HepG2 (cell line): ENCODE measurements at regions not wholly inside any gene's neighbourhood (a gene's known extent, or its start where the extent isn't known, plus 50 kb on each side); places are given as distances from the start of the nearest gene placed in this dataset.

Source experiments
- ATAC-seq: fragments of 200-7000 bp; cut with Tn5 transposase; 3 replicates; pipeline ENCODE4 v1.9.1; 2020; ENCODE audit warnings: mild to moderate bottlenecking, moderate library complexity
- BruUV-seq: library from RNA; stranded (reverse); fragments of 400-500 nt; replicated peaks from 2 replicates; lab custom pipeline; 2021; lab: Mats Ljungman, UMichigan
- CTCF ChIA-PET: fragments of 300-600 bp; formaldehyde crosslinking; extraction: SDS; loops from one replicate; lab custom pipeline; 2021; ENCODE audit warnings: low total read pairs, inconsistent platforms, low intra/inter-chr PET ratio; lab: Yijun Ruan, JAX
- POLR2A ChIA-PET: fragments of 350-600 bp; sonication (Branson Sonifier 250); formaldehyde crosslinking; loops from one replicate; lab custom pipeline; 2020; ENCODE audit warnings: antibody characterized with exemption, inconsistent platforms; lab: Yijun Ruan, JAX
- DNase-seq: peaks from one replicate; pipeline ENCODE4 v3.0.0-alpha.2; 2015; ENCODE audit warnings: low spot score
- FAIRE-seq: peaks from 3 replicates; lab custom pipeline; 2011; peaks lifted over from hg19 to GRCh38; lab: Jason Lieb, UNC
- H2AFZ ChIP-seq: one replicate; pipeline ENCODE4 v1.6.1; 2011; ENCODE audit warnings: low read length, inconsistent platforms
- H3K27ac ChIP-seq: fragments of 300-600 bp; 3 replicates; pipeline ENCODE4 v1.8.0; 2011; ENCODE audit warnings: mixed run types, mild to moderate bottlenecking, mixed read lengths, low read length, inconsistent platforms; ENCODE audit not compliant: insufficient read depth; ENCODE audit errors: extremely low read length
- H3K27me3 ChIP-seq, 2 experiments: fragments of 200-600 bp in 1 of 2; 2 replicates in 1 of 2; 3 replicates in 1 of 2; pipeline versions ENCODE4 v1.6.0 to v1.8.0; 2011; ENCODE audit warnings: low read length in 2 of 2, mild to moderate bottlenecking in 2 of 2, moderate library complexity in 2 of 2, inconsistent platforms in 1 of 2; ENCODE audit not compliant: insufficient read depth in 2 of 2, control insufficient read depth in 1 of 2
- H3K36me3 ChIP-seq, 2 experiments: fragments of 200-600 bp in 1 of 2; replicated peaks in 1 of 2; 2 replicates in 1 of 2; 3 replicates in 1 of 2; pipeline versions ENCODE4 v1.5.1 to v1.8.0; 2011; ENCODE audit warnings: low read length in 2 of 2, inconsistent platforms in 1 of 2; ENCODE audit not compliant: insufficient read depth in 2 of 2, control insufficient read depth in 1 of 2
- H3K4me1 ChIP-seq: 2 replicates; pipeline ENCODE4 v1.5.1; 2012; ENCODE audit warnings: low read length, inconsistent platforms; ENCODE audit not compliant: insufficient read depth
- H3K4me2 ChIP-seq: 2 replicates; pipeline ENCODE4 v1.6.0; 2011; ENCODE audit warnings: low read depth, low read length, inconsistent platforms
- H3K4me3 ChIP-seq, 3 experiments: fragments of 200-600 bp in 1 of 3; sonication (generic), shearing (Covaris generic) in 1 of 3; replicated peaks in 1 of 3; 2 replicates each; pipeline ENCODE4 v1.5.1; 2011 to 2016; ENCODE audit warnings: low read length in 3 of 3, inconsistent platforms in 2 of 3, low read depth in 2 of 3, mild to moderate bottlenecking in 2 of 3, control low read depth in 1 of 3, mixed read lengths in 1 of 3; ENCODE audit not compliant: insufficient read depth in 1 of 3
- H3K79me2 ChIP-seq: one replicate; pipeline ENCODE4 v1.6.1; 2011; ENCODE audit warnings: low read length, inconsistent platforms; ENCODE audit not compliant: insufficient read depth
- H3K9ac ChIP-seq: 2 replicates; pipeline ENCODE4 v1.6.0; 2011; ENCODE audit warnings: mild to moderate bottlenecking, low read depth, low read length, inconsistent platforms; ENCODE audit not compliant: insufficient read depth
- H3K9me3 ChIP-seq: 2 replicates; pipeline ENCODE4 v1.5.1; 2012; ENCODE audit warnings: mild to moderate bottlenecking, low read length
- H4K20me1 ChIP-seq: 2 replicates; pipeline ENCODE4 v1.6.0; 2011; ENCODE audit warnings: inconsistent platforms, mild to moderate bottlenecking, low read length, moderate library complexity; ENCODE audit not compliant: insufficient read depth
- ATF4 ChIP-seq, 2 experiments: fragments of 450-650 bp in 1 of 2; sonication (generic) in 1 of 2; formaldehyde crosslinking; IDR thresholded peaks; 2 replicates each; pipeline versions ENCODE4 v1.5.0 to v1.8.0; 2020 to 2022; ENCODE audit warnings: mild to moderate bottlenecking in 1 of 2, missing genetic modification reagents in 1 of 2
- GTF2F1 ChIP-seq: fragments of 150-350 bp; IDR thresholded peaks from 2 replicates; pipeline ENCODE4 v1.6.1; 2014; ENCODE audit warnings: low read length
- HES4 ChIP-seq: sonication (generic); formaldehyde crosslinking; IDR thresholded peaks from 2 replicates; pipeline ENCODE4 v1.9.0; 2021; ENCODE audit warnings: mild to moderate bottlenecking, missing genetic modification reagents, borderline replicate concordance
- HNRNPLL ChIP-seq: fragments of 200-400 bp; formaldehyde crosslinking; IDR thresholded peaks from 2 replicates; pipeline ENCODE4 v1.6.1; 2017; ENCODE audit warnings: mild to moderate bottlenecking, low read depth, low read length; ENCODE audit not compliant: poor library complexity, severe bottlenecking
- MAFK ChIP-seq, 2 experiments: IDR thresholded peaks in 1 of 2; conservative IDR thresholded peaks in 1 of 2; 2 replicates each; pipeline ENCODE4 v1.6.1; 2011; ENCODE audit warnings: improper control_type of control experiment in 2 of 2, low read length in 2 of 2
- MAX ChIP-seq: IDR thresholded peaks from 2 replicates; pipeline ENCODE4 v1.6.1; 2012; ENCODE audit warnings: inconsistent platforms
- PBX3 ChIP-seq: sonication (generic); formaldehyde crosslinking; IDR thresholded peaks from 2 replicates; pipeline ENCODE4 v1.8.1; 2023; ENCODE audit warnings: missing genetic modification reagents, inconsistent platforms, borderline replicate concordance
- SYNCRIP ChIP-seq: fragments of 200-400 bp; formaldehyde crosslinking; IDR thresholded peaks from 2 replicates; pipeline ENCODE4 v1.6.1; 2018; ENCODE audit warnings: mild to moderate bottlenecking, low read depth, low read length; ENCODE audit not compliant: insufficient read depth
- TFDP1 ChIP-seq: IDR thresholded peaks from 2 replicates; pipeline ENCODE4 v1.6.1; 2016; ENCODE audit warnings: missing compliant biosample characterization, missing genetic modification reagents, borderline replicate concordance
- YEATS4 ChIP-seq: sonication (generic); formaldehyde crosslinking; IDR thresholded peaks from 2 replicates; pipeline ENCODE4 v1.4.0; 2020; ENCODE audit warnings: missing genetic modification reagents, borderline replicate concordance
- ZBTB38 ChIP-seq: sonication (generic); formaldehyde crosslinking; IDR thresholded peaks from 2 replicates; pipeline ENCODE4 v1.5.1; 2020; ENCODE audit warnings: mild to moderate bottlenecking, missing genetic modification reagents
- ZBTB44 ChIP-seq: sonication (generic); formaldehyde crosslinking; IDR thresholded peaks from 2 replicates; pipeline ENCODE4 v1.4.0; 2020; ENCODE audit warnings: missing genetic modification reagents
- ZNF10 ChIP-seq: sonication (generic); formaldehyde crosslinking; IDR thresholded peaks from 2 replicates; pipeline ENCODE4 v1.4.0; 2020; ENCODE audit warnings: mild to moderate bottlenecking, low read depth, missing genetic modification reagents, borderline replicate concordance
- ZNF3 ChIP-seq: IDR thresholded peaks from 2 replicates; pipeline ENCODE4 v1.7.0; 2017; ENCODE audit warnings: inconsistent platforms
- ZNF580 ChIP-seq: IDR thresholded peaks from 2 replicates; pipeline ENCODE4 v1.6.1; 2016; ENCODE audit warnings: low read depth, borderline replicate concordance
- WGBS: methylation state at CpG from one replicate; pipeline ENCODE4 v1.1.6; 2017; ENCODE audit warnings: low lambda C conversion rate; 5-methylcytosine and 5-hydroxymethylcytosine counted together
- in situ Hi-C: cut with HindIII; loops from 2 replicates; pipeline ENCODE4 v1.10.0; 2017; ENCODE audit warnings: low pct_unique_long_range_greater_than_20kb; ENCODE audit not compliant: extremely low pct_ligation_motif_present
- intact Hi-C: fragments of 100-400 bp; cut with micrococcal nuclease; formaldehyde crosslinking; loops from one replicate; pipeline ENCODE4 v1.10.0; 2022; ENCODE audit not compliant: unreplicated experiment

GRCh38 chr13:107851670-107852069 lies 363.7 kb downstream of the LIG4 start (continued):
- TF ChIP-seq PBX3 (CRISPR knock-in tag) (no peak), ZBTB38 (CRISPR knock-in tag) (no peak), HES4 (CRISPR knock-in tag) (no peak), ZNF10 (CRISPR knock-in tag) (no peak), ZBTB44 (no peak), HNRNPLL (no peak), ZNF3 (CRISPR knock-in tag) (no peak), MAFK (conservative IDR thresholded peaks at IDR 0.05 in 1 of 2, IDR thresholded peaks at IDR 0.05 in 1 of 2; ENCODE audit: low read length in 2 of 2) (no peak), SYNCRIP (no peak), TFDP1 (CRISPR knock-in tag) (no peak)

GRCh38 chr13:107847406-107847805 lies 367.9 kb downstream of the LIG4 start:
- BruUV-seq: no TSS peak
- H4K20me1 ChIP-seq: no peaks in the 10 kb centered on the region
- FAIRE-seq: no peak
- no peaks in the 10 kb centered on the region for H3K36me3 ChIP-seq
- no peak overlapping the region for H3K27ac ChIP-seq
- WGBS: 0% methylated on average over 5 of the region's 5 CpGs
- H3K4me2 ChIP-seq: no peak overlapping the region
- intact Hi-C loops: no loop called here
- ChIA-PET CTCF (no interaction called here), POLR2A (no interaction called here)
- TF ChIP-seq ZNF580 (CRISPR knock-in tag) (no peak), ATF4 (CRISPR knock-in tag; IDR thresholded peaks at IDR 0.05) (no peak), MAX (no peak), ZBTB38 (CRISPR knock-in tag) (no peak), GTF2F1 (no peak), YEATS4 (no peak)
- H3K27me3 ChIP-seq: no peaks in the 10 kb centered on the region
- in situ Hi-C loops: no loop called here
- no peaks in the 10 kb centered on the region for H3K9me3 ChIP-seq
- no peak overlapping the region for H3K4me3 ChIP-seq
- no peaks in the 10 kb centered on the region for H3K4me1 ChIP-seq
- no peak for ATAC-seq
- no peak overlapping the region for H3K9ac ChIP-seq
- no peaks in the 10 kb centered on the region for H3K79me2 ChIP-seq
- DNase-seq: no peak
- no peak overlapping the region for H2AFZ ChIP-seq
